Tibial artery (tissue), 4 donors: ENCODE measurements at regions not wholly inside any gene's neighbourhood (a gene's known extent, or its start where the extent isn't known, plus 50 kb on each side); places are given as distances from the start of the nearest gene placed in this dataset.
A peak's percentile ranks its signal among the peaks of the same experiment; 100 is the strongest.

Experiments
- DNase-seq, 2 donors: peaks; one replicate each; pipeline ENCODE4 v3.0.0-alpha.2; 2019
- H3K27ac ChIP-seq, 2 donors: fragments of 200-600 bp; sonication (generic) in 1 of 2; 1 replicate in 1 of 2; 2 replicates in 1 of 2; pipeline ENCODE4 v1.5.1; 2018 to 2019; ENCODE audit warnings: mild to moderate bottlenecking in 1 of 2
- H3K27me3 ChIP-seq, 2 donors: fragments of 200-600 bp; sonication (generic) in 1 of 2; one replicate each; pipeline versions ENCODE4 v1.5.1 to v1.6.0; 2016 to 2019
- H3K36me3 ChIP-seq, 3 donors: fragments of 200-600 bp; sonication (generic) in 2 of 3; one replicate each; pipeline ENCODE4 v1.5.1; 2016 to 2019; ENCODE audit warnings: mild to moderate bottlenecking in 2 of 3
- H3K4me1 ChIP-seq, 4 donors: fragments of 200-600 bp; sonication (generic) in 2 of 4; 1 replicate in 3 of 4; 2 replicates in 1 of 4; pipeline ENCODE4 v1.5.1; 2016 to 2019
- H3K4me3 ChIP-seq, 2 donors: fragments of 200-600 bp; sonication (generic) in 1 of 2; 1 replicate in 1 of 2; 2 replicates in 1 of 2; pipeline ENCODE4 v1.5.1; 2018 to 2019; ENCODE audit warnings: mild to moderate bottlenecking in 2 of 2
- H3K9me3 ChIP-seq, 3 donors: fragments of 200-600 bp; sonication (generic) in 1 of 3; one replicate each; pipeline ENCODE4 v1.5.1; 2016 to 2019
- intact Hi-C: fragments of 100-400 bp; cut with DNase I; formaldehyde crosslinking; loops from one replicate; pipeline ENCODE4 v1.15.0; 2023; ENCODE audit warnings: low total_unique reads
- TF ChIP-seq, protein P1 (sequence below), 2 experiments: fragments of 200-600 bp in 1 of 2; fragments of 450-650 bp in 1 of 2; IDR thresholded peaks; one replicate each; pipeline ENCODE4 v1.5.1; 2017 to 2019; ENCODE audit warnings: antibody characterized with exemption in 2 of 2, mild to moderate bottlenecking in 1 of 2, moderate library complexity in 1 of 2

DNA sequence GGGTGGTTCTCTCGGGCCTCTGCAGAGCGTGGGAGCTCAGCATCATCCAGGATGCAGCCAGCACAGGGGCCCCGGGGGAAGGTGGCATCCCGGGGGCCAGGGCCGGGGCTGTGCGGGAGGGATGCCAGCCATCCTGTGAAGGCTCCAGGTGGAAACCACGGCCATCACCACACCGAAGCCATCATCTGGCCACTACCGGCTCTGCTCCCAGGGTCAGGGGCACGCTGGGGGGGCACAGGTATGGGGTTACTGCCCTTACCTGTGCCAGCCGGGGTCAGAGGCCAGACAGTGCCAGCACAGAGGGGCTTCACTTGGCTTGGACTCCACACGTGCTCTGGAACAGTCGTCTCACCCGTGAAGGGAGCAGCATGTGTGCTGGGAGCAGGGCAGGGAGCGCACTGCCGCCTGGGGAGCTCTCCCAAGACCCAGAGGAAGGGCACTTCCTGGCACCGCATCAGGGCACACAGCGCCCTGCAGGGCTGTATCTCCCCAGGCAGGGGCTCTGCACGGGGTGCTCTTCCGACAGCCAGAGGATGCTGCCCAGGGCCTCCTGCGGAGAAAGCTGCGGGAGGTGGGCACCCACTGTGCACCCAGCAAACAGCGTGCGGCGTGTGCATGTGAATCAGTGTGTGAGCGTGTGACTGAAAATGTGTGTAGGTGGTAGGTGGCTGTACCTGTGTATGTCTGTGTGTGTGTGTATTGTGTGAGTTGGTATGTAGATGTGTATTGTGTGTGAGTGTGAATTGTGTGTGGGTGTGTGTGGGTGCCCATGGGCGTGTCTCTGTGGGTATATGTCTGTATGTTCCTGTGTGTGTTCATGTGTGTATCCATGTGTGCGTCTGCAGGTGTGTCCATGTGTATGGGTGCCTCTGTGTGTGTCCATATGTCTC lies 75.0 kb downstream of the PTGR3 start:
- Histone ChIP-seq H3K9me3 (no peaks in the 10 kb centered on the region), H3K4me1 (peaks cover 0 to 9% (median 0%) of the 10 kb centered on the region in 4 donors), H3K27me3 (peaks cover 0 to 14% of the 10 kb centered on the region in 2 donors), H3K27ac (no peak overlapping the region), H3K36me3 (no peaks in the 10 kb centered on the region), H3K4me3 (no peak overlapping the region)
- intact Hi-C loops, result no loop called here
- TF ChIP-seq, protein P1, sequence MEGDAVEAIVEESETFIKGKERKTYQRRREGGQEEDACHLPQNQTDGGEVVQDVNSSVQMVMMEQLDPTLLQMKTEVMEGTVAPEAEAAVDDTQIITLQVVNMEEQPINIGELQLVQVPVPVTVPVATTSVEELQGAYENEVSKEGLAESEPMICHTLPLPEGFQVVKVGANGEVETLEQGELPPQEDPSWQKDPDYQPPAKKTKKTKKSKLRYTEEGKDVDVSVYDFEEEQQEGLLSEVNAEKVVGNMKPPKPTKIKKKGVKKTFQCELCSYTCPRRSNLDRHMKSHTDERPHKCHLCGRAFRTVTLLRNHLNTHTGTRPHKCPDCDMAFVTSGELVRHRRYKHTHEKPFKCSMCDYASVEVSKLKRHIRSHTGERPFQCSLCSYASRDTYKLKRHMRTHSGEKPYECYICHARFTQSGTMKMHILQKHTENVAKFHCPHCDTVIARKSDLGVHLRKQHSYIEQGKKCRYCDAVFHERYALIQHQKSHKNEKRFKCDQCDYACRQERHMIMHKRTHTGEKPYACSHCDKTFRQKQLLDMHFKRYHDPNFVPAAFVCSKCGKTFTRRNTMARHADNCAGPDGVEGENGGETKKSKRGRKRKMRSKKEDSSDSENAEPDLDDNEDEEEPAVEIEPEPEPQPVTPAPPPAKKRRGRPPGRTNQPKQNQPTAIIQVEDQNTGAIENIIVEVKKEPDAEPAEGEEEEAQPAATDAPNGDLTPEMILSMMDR (IDR thresholded peaks at IDR 0.05), result no peak
- peak in 1 of 2 donors; percentile 40 for DNase-seq

DNA sequence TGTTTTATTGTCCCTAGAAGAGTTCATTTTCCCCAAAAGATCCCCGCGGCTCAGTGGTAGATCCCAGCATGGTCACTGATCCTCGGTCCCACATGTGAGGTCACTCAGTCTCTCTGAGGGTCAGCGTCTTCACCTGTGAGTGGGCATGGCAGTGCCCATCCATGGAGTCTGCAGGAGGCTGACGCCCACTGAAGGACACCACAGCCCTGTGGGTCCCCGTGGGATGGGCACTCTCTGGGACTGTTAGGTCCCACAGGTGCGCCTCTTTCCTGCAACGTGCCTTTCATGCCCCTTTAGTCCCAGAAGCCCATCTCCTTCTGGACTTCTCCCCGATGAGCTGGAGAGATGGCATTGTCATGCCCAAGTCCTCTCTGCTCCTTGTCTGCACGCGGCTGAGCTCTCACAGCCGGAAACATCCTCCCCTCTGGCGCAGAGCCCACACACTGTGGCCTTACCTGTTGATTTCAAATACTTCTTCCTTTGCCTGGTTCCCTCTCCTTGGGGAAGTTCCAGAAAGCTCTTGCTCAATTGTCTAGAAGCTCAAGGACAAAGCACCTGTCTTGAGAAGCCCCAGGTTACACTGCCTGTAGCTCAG lies 75.9 kb downstream of the PTGR3 start:
- DNase-seq, result peak in 1 of 2 donors; percentile 37
- no peaks in the 10 kb centered on the region for H3K9me3 ChIP-seq
- H3K36me3 ChIP-seq, result no peaks in the 10 kb centered on the region
- H3K27ac ChIP-seq, result no peak overlapping the region
- intact Hi-C loops, result no loop called here
- H3K4me3 ChIP-seq, result no peak overlapping the region
- TF ChIP-seq, protein P1 (IDR thresholded peaks at IDR 0.05), result no peak
- peaks cover 0 to 14% of the 10 kb centered on the region in 2 donors for H3K27me3 ChIP-seq
- H3K4me1 ChIP-seq, result peaks cover 0 to 9% (median 0%) of the 10 kb centered on the region in 4 donors

- Histone ChIP-seq H3K36me3 (no peaks in the 10 kb centered on the region), H3K27ac (no peak overlapping the region), H3K27me3 (peaks cover 0 to 17% of the 10 kb centered on the region in 2 donors), H3K4me3 (no peak overlapping the region), H3K4me1 (peaks cover 0 to 9% (median 0%) of the 10 kb centered on the region in 4 donors), H3K9me3 (no peaks in the 10 kb centered on the region)
- peak in 1 of 2 donors; percentile 32 for DNase-seq
- intact Hi-C loops, result no loop called here
- TF ChIP-seq, protein P1 (IDR thresholded peaks at IDR 0.05), result no peak
These were observed 76.7 kb downstream of the PTGR3 start for GRCh38 chr18:75132098-75132870.

DNA sequence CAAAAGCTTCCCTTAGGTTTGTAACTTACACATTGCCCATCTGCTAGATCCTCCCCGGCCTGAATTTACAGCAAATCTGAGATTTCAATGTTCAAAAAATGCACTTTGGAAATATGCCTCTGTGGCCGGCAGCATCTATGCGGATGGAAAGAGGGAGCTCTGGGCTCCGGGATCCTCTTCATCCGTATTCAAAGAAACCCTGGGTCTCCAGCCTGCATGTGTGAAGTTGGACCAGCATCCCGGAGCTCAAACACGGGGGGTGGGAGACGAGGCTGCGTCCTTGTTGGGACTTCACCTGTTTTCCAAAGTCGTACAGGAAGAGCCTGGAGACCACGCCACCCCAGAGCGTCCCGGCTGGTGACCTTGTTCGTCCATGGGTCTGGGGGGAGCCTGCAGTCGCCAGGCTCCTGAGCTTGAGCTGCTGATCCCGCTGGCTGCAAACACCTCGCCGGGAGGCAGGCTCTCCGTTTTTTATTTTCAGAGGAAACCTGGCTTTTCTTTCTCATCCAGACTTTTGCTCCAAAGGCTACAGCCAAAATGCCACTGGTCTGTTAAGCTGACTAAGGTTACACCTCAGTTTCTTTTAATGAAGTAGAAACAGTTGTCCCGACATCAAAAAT lies 77.4 kb downstream of the PTGR3 start:
- Histone ChIP-seq H3K9me3 (no peaks in the 10 kb centered on the region), H3K4me3 (peak overlapping the region; percentile 27 to 28), H3K27ac (no peak overlapping the region), H3K36me3 (no peaks in the 10 kb centered on the region), H3K4me1 (peaks cover 0 to 9% (median 0%) of the 10 kb centered on the region in 4 donors), H3K27me3 (peaks cover 0 to 17% of the 10 kb centered on the region in 2 donors)
- TF ChIP-seq, protein P1 (IDR thresholded peaks at IDR 0.05), result no peak
- intact Hi-C loops, result no loop called here
- peak in 1 of 2 donors; percentile 43 for DNase-seq
